Esophagus muscularis mucosa (tissue), 4 donors: ENCODE measurements at regions not wholly inside any gene's neighbourhood (a gene's known extent, or its start where the extent isn't known, plus 50 kb on each side); places are given as distances from the start of the nearest gene placed in this dataset.

Source experiments
- DNase-seq: peaks from one replicate; pipeline ENCODE4 v3.0.0-alpha.2; 2017; ENCODE audit errors: extremely low spot score
- H3K27ac ChIP-seq, 4 donors: fragments of 200-600 bp; sonication (generic); replicated peaks in 1 of 4; 1 replicate in 3 of 4; 2 replicates in 1 of 4; pipeline ENCODE4 v1.5.1; 2016 to 2019; ENCODE audit warnings: mild to moderate bottlenecking in 1 of 4
- H3K27me3 ChIP-seq, 4 donors: fragments of 200-600 bp; sonication (generic); one replicate each; pipeline versions ENCODE4 v1.5.1 to v1.6.0; 2016 to 2019
- H3K36me3 ChIP-seq, 4 donors: fragments of 200-600 bp; sonication (generic); one replicate each; pipeline ENCODE4 v1.5.1; 2016 to 2019
- H3K4me1 ChIP-seq, 4 donors: fragments of 200-600 bp; sonication (generic); one replicate each; pipeline ENCODE4 v1.5.1; 2016 to 2019
- H3K4me3 ChIP-seq, 4 donors: fragments of 200-600 bp; sonication (generic); 1 replicate in 2 of 4; 2 replicates in 2 of 4; pipeline ENCODE4 v1.5.1; 2016 to 2019; ENCODE audit warnings: mild to moderate bottlenecking in 4 of 4, moderate library complexity in 1 of 4
- H3K9me3 ChIP-seq, 4 donors: fragments of 200-600 bp; sonication (generic); 1 replicate in 3 of 4; 2 replicates in 1 of 4; pipeline ENCODE4 v1.5.1; 2016 to 2019
- CTCF ChIP-seq, 3 experiments: fragments of 200-600 bp in 2 of 3; fragments of 450-650 bp in 1 of 3; sonication (generic) in 2 of 3; IDR thresholded peaks; one replicate each; pipeline ENCODE4 v1.5.1; 2017 to 2019; ENCODE audit warnings: antibody characterized with exemption in 3 of 3, mild to moderate bottlenecking in 2 of 3, moderate library complexity in 1 of 3
- EP300 ChIP-seq: sonication (generic); formaldehyde crosslinking; IDR thresholded peaks from one replicate; pipeline ENCODE4 v1.6.1; 2017; ENCODE audit warnings: antibody characterized with exemption
- POLR2A ChIP-seq: fragments of 450-650 bp; IDR thresholded peaks from one replicate; pipeline ENCODE4 v1.6.1; 2017; ENCODE audit warnings: antibody characterized with exemption, moderate library complexity, mild to moderate bottlenecking, low read depth
- POLR2AphosphoS5 ChIP-seq, 2 donors: sonication (generic); formaldehyde crosslinking; IDR thresholded peaks; one replicate each; pipeline ENCODE4 v1.6.1; 2017; ENCODE audit warnings: antibody characterized with exemption in 2 of 2
- WGBS: methylation state at CpG from one replicate; pipeline ENCODE4 v1.1.5; 2018; 5-methylcytosine and 5-hydroxymethylcytosine counted together
- intact Hi-C: fragments of 100-400 bp; cut with DNase I; formaldehyde crosslinking; loops from one replicate; pipeline ENCODE4 v1.15.1; 2023

GRCh38 chr6:168887621-168888020 lies 366.0 kb downstream of the THBS2 start:
- H3K9me3 ChIP-seq, result no peaks in the 10 kb centered on the region
- H3K4me1 ChIP-seq, result peaks cover 0 to 21% (median 11%) of the 10 kb centered on the region in 4 donors
- no peak overlapping the region for H3K4me3 ChIP-seq
- H3K36me3 ChIP-seq, result no peaks in the 10 kb centered on the region
- no peak for DNase-seq
- intact Hi-C loops, result no loop called here
- TF ChIP-seq CTCF (IDR thresholded peaks at IDR 0.05), result no peak
- WGBS, result 94% methylated on average over 10 of the region's 10 CpGs
- H3K27ac ChIP-seq, result no peak overlapping the region
- H3K27me3 ChIP-seq, result peaks cover 0 to 8% (median 0%) of the 10 kb centered on the region in 4 donors

- TF ChIP-seq POLR2A, result no peak
- no peak for TF ChIP-seq CTCF (IDR thresholded peaks at IDR 0.05)
- TF ChIP-seq EP300, result no peak
- no peaks in the 10 kb centered on the region for H3K36me3 ChIP-seq
Measured at GRCh38 chr6:168886964-168887363, 366.7 kb downstream of the THBS2 start.

GRCh38 chr6:168885751-168886742 lies 367.6 kb downstream of the THBS2 start:
- 93% methylated on average over 48 of the region's 51 CpGs for WGBS
- Histone ChIP-seq H3K4me3 (no peak overlapping the region), H3K9me3 (no peaks in the 10 kb centered on the region), H3K27me3 (peaks cover 0 to 8% (median 0%) of the 10 kb centered on the region in 4 donors), H3K27ac (no peak overlapping the region), H3K36me3 (no peaks in the 10 kb centered on the region), H3K4me1 (peaks cover 0 to 21% (median 11%) of the 10 kb centered on the region in 4 donors)
- TF ChIP-seq CTCF (IDR thresholded peaks at IDR 0.05) (no peak), EP300 (no peak)
- intact Hi-C loops, result no loop called here
- no peak for DNase-seq

More at GRCh38 chr6:168886964-168887363, 366.7 kb downstream of the THBS2 start:
- peaks cover 0 to 8% (median 0%) of the 10 kb centered on the region in 4 donors for H3K27me3 ChIP-seq
- DNase-seq, result no peak
- intact Hi-C loops, result no loop called here
- no peaks in the 10 kb centered on the region for H3K9me3 ChIP-seq
- H3K4me1 ChIP-seq, result peaks cover 0 to 21% (median 11%) of the 10 kb centered on the region in 4 donors
- no peak overlapping the region for H3K4me3 ChIP-seq
- 81% methylated on average over 12 of the region's 12 CpGs for WGBS
- no peak overlapping the region for H3K27ac ChIP-seq

- Histone ChIP-seq H3K27me3 (peaks cover 0 to 8% (median 0%) of the 10 kb centered on the region in 4 donors), H3K36me3 (no peaks in the 10 kb centered on the region), H3K4me1 (peaks cover 0 to 15% (median 11%) of the 10 kb centered on the region in 4 donors), H3K9me3 (no peaks in the 10 kb centered on the region), H3K27ac (no peak overlapping the region), H3K4me3 (no peak overlapping the region)
- intact Hi-C loops, result no loop called here
- WGBS, result 90% methylated on average over 9 of the region's 9 CpGs
- no peak for DNase-seq
- TF ChIP-seq POLR2A, result no peak
- TF ChIP-seq POLR2AphosphoS5 (IDR thresholded peaks at IDR 0.05), result no peak
- TF ChIP-seq EP300, result no peak
- no peak for TF ChIP-seq CTCF (IDR thresholded peaks at IDR 0.05)
Measured at GRCh38 chr6:168885196-168885595, 368.4 kb downstream of the THBS2 start.
